ENCODE measurements at regions not wholly inside any gene's neighbourhood (a gene's known extent, or its start where the extent isn't known, plus 50 kb on each side); places are given as distances from the start of the nearest gene placed in this dataset.

GRCh38 chr5:33282157-33282556 is 158.6 kb upstream of the TARS1 start:
- TF ChIP-seq CTCF (IDR thresholded peaks at IDR 0.05; ENCODE audit: low read depth, low read length) = no peak
- no peak for TF ChIP-seq EZH2phosphoT487 (IDR thresholded peaks at IDR 0.05; ENCODE audit: low read depth)
- no peaks in the 10 kb centered on the region for H3K36me3 ChIP-seq (replicated peaks; ENCODE audit: low read depth, low read length)
- H3K79me2 ChIP-seq (ENCODE audit: low read length) = no peaks in the 10 kb centered on the region
- no peak overlapping the region for H2AFZ ChIP-seq (ENCODE audit: low read depth, low read length)
- no peaks in the 10 kb centered on the region for H3K9me3 ChIP-seq (ENCODE audit: insufficient read depth, low read length)
- no peak overlapping the region for H3K9ac ChIP-seq (ENCODE audit: low read length)
- H3K27ac ChIP-seq (ENCODE audit: low read length) = no peak overlapping the region
- H3K27me3 ChIP-seq (ENCODE audit: low read depth, low read length) = no peaks in the 10 kb centered on the region
- H3K4me2 ChIP-seq (ENCODE audit: low read length) = no peak overlapping the region
- no peaks in the 10 kb centered on the region for H4K20me1 ChIP-seq (ENCODE audit: insufficient read depth, low read length)
- H3K4me3 ChIP-seq (ENCODE audit: low read length) = no peak overlapping the region
- no peaks in the 10 kb centered on the region for H3K4me1 ChIP-seq (ENCODE audit: low read length)

- Histone ChIP-seq H3K9me3 (ENCODE audit: insufficient read depth, low read length) (no peaks in the 10 kb centered on the region), H3K9ac (ENCODE audit: low read length) (no peak overlapping the region), H3K4me2 (ENCODE audit: low read length) (no peak overlapping the region), H3K36me3 (replicated peaks; ENCODE audit: low read depth, low read length) (no peaks in the 10 kb centered on the region), H3K79me2 (ENCODE audit: low read length) (no peaks in the 10 kb centered on the region), H2AFZ (ENCODE audit: low read depth, low read length) (no peak overlapping the region), H3K4me3 (ENCODE audit: low read length) (no peak overlapping the region), H3K4me1 (ENCODE audit: low read length) (no peaks in the 10 kb centered on the region), H3K27me3 (ENCODE audit: low read depth, low read length) (no peaks in the 10 kb centered on the region), H4K20me1 (ENCODE audit: insufficient read depth, low read length) (no peaks in the 10 kb centered on the region), H3K27ac (ENCODE audit: low read length) (no peak overlapping the region)
- TF ChIP-seq CTCF (IDR thresholded peaks at IDR 0.05; ENCODE audit: low read depth, low read length) (no peak), EZH2phosphoT487 (IDR thresholded peaks at IDR 0.05; ENCODE audit: low read depth) (no peak)
Observed at GRCh38 chr5:33282696-33283095, 158.1 kb upstream of the TARS1 start.

- Histone ChIP-seq H3K27ac (ENCODE audit: low read length) (no peak overlapping the region), H3K36me3 (replicated peaks; ENCODE audit: low read depth, low read length) (no peaks in the 10 kb centered on the region), H3K27me3 (ENCODE audit: low read depth, low read length) (no peaks in the 10 kb centered on the region), H3K4me3 (ENCODE audit: low read length) (no peak overlapping the region), H3K9me3 (ENCODE audit: insufficient read depth, low read length) (no peaks in the 10 kb centered on the region), H2AFZ (ENCODE audit: low read depth, low read length) (no peak overlapping the region), H3K79me2 (ENCODE audit: low read length) (no peaks in the 10 kb centered on the region), H4K20me1 (ENCODE audit: insufficient read depth, low read length) (no peaks in the 10 kb centered on the region), H3K4me2 (ENCODE audit: low read length) (no peak overlapping the region), H3K4me1 (ENCODE audit: low read length) (no peaks in the 10 kb centered on the region), H3K9ac (ENCODE audit: low read length) (no peak overlapping the region)
- TF ChIP-seq CTCF (IDR thresholded peaks at IDR 0.05; ENCODE audit: low read depth, low read length) (no peak), EZH2phosphoT487 (IDR thresholded peaks at IDR 0.05; ENCODE audit: low read depth) (no peak)
Observed at GRCh38 chr5:33283243-33283642, 157.5 kb upstream of the TARS1 start.

GRCh38 chr5:33284681-33285080 is 156.1 kb upstream of the TARS1 start:
- Histone ChIP-seq H3K9ac (ENCODE audit: low read length) (no peak overlapping the region), H3K27ac (ENCODE audit: low read length) (no peak overlapping the region), H2AFZ (ENCODE audit: low read depth, low read length) (no peak overlapping the region), H3K4me2 (ENCODE audit: low read length) (no peak overlapping the region), H3K79me2 (ENCODE audit: low read length) (no peaks in the 10 kb centered on the region), H3K27me3 (ENCODE audit: low read depth, low read length) (no peaks in the 10 kb centered on the region), H3K4me1 (ENCODE audit: low read length) (no peaks in the 10 kb centered on the region), H3K9me3 (ENCODE audit: insufficient read depth, low read length) (no peaks in the 10 kb centered on the region), H3K36me3 (replicated peaks; ENCODE audit: low read depth, low read length) (no peaks in the 10 kb centered on the region), H3K4me3 (ENCODE audit: low read length) (no peak overlapping the region), H4K20me1 (ENCODE audit: insufficient read depth, low read length) (no peaks in the 10 kb centered on the region)
- TF ChIP-seq EZH2phosphoT487 (IDR thresholded peaks at IDR 0.05; ENCODE audit: low read depth) (no peak), CTCF (IDR thresholded peaks at IDR 0.05; ENCODE audit: low read depth, low read length) (no peak)
